ENCODE measurements at regions not wholly inside any gene's neighbourhood (a gene's known extent, or its start where the extent isn't known, plus 50 kb on each side); places are given as distances from the start of the nearest gene placed in this dataset.

- no peak for TF ChIP-seq CTCF (IDR thresholded peaks at IDR 0.05)
- DNase-seq (peak in 1 of 2 donors; percentile 60), ATAC-seq (peak in 7 of 8 donors; percentile 54 to 79 (median 69))
- intact Hi-C loops (cut with DNase I): no loop called here
- 67 to 69% methylated on average over 12 of the region's 12 CpGs for WGBS, 2 donors
- Histone ChIP-seq H3K4me1 (peaks cover 10 to 90% (median 53%) of the 10 kb centered on the region in 9 donors), H3K27me3 (no peaks in the 10 kb centered on the region), H3K9me3 (no peaks in the 10 kb centered on the region), H3K4me3 (no peak overlapping the region), H3K36me3 (no peaks in the 10 kb centered on the region), H3K27ac (peak overlapping the region; percentile 5 to 80 (median 65))
Observed at GRCh38 chr10:78742730-78743615, 325.8 kb upstream of the ZMIZ1 start.

GRCh38 chr10:78744056-78744455, 324.7 kb upstream of the ZMIZ1 start:
- no peak for DNase-seq
- ATAC-seq: peak in 2 of 8 donors; percentile 2 to 3
- no peak overlapping the region for H3K4me3 ChIP-seq
- no peak for TF ChIP-seq CTCF (IDR thresholded peaks at IDR 0.05)
- peak overlapping the region in 7 of 10 donors; percentile 53 to 80 (median 65) for H3K27ac ChIP-seq
- H3K36me3 ChIP-seq: no peaks in the 10 kb centered on the region
- WGBS, 2 donors: 69 to 78% methylated on average over 5 of the region's 5 CpGs
- intact Hi-C loops (cut with DNase I): no loop called here
- H3K27me3 ChIP-seq: no peaks in the 10 kb centered on the region
- H3K4me1 ChIP-seq: peaks cover 10 to 82% (median 53%) of the 10 kb centered on the region in 9 donors
- no peaks in the 10 kb centered on the region for H3K9me3 ChIP-seq

- 54 to 69% methylated on average over 10 of the region's 10 CpGs for WGBS, 2 donors
- intact Hi-C loops (cut with DNase I): no loop called here
- Histone ChIP-seq H3K27ac (peak overlapping the region; percentile 2 to 80 (median 60)), H3K27me3 (no peaks in the 10 kb centered on the region), H3K36me3 (no peaks in the 10 kb centered on the region), H3K4me3 (no peak overlapping the region), H3K9me3 (no peaks in the 10 kb centered on the region), H3K4me1 (peaks cover 10 to 79% (median 53%) of the 10 kb centered on the region in 9 donors)
- peak; percentile 30 to 76 (median 63) for ATAC-seq
- TF ChIP-seq CTCF (IDR thresholded peaks at IDR 0.05): no peak
- DNase-seq: peak in 1 of 2 donors; percentile 60
Observed at GRCh38 chr10:78744491-78745090, 324.2 kb upstream of the ZMIZ1 start.

GRCh38 chr10:78745441-78745840, 323.3 kb upstream of the ZMIZ1 start:
- ATAC-seq (peak in 7 of 8 donors; percentile 33 to 65 (median 50)), DNase-seq (no peak)
- Histone ChIP-seq H3K4me1 (peaks cover 10 to 71% (median 53%) of the 10 kb centered on the region in 9 donors), H3K27ac (peak overlapping the region; percentile 2 to 80 (median 60)), H3K4me3 (no peak overlapping the region), H3K9me3 (no peaks in the 10 kb centered on the region), H3K27me3 (no peaks in the 10 kb centered on the region), H3K36me3 (no peaks in the 10 kb centered on the region)
- TF ChIP-seq CTCF (IDR thresholded peaks at IDR 0.05): no peak
- 65 to 66% methylated on average over 4 of the region's 4 CpGs for WGBS, 2 donors
- intact Hi-C loops (cut with DNase I): no loop called here
